NCI-H510A (cell line): ENCODE measurements at regions not wholly inside any gene's neighbourhood (a gene's known extent, or its start where the extent isn't known, plus 50 kb on each side); places are given as distances from the start of the nearest gene placed in this dataset.
"Not testable (repeated sequence)": the region's sequence is repeated elsewhere in the genome, so short reads cannot be mapped to it uniquely, and the experiment has no call there.

Experiments
- DNase-seq: peaks from one replicate; lab custom pipeline; 2025; lab: John Stamatoyannopoulos, UW

DNA sequence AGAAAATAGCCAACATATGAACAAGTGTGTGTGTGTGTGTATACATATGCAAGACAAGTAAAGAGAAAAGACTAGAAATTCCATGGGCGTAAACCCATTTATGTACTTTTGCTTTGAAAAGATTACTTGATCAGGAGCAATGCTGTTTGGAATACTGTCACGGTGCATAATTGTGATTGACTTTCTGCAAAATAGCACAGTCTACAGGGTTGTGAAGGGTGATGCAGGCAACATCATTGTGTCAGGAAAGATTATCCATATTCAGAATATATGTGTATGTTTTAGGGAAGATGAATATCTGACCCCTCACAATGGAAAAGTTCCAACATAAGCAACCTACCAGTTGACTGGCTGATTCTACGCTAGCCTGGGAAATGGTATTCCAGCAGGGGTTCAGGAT is 307.7 kb downstream of the JRKL start:
- DNase-seq: no peak

DNA sequence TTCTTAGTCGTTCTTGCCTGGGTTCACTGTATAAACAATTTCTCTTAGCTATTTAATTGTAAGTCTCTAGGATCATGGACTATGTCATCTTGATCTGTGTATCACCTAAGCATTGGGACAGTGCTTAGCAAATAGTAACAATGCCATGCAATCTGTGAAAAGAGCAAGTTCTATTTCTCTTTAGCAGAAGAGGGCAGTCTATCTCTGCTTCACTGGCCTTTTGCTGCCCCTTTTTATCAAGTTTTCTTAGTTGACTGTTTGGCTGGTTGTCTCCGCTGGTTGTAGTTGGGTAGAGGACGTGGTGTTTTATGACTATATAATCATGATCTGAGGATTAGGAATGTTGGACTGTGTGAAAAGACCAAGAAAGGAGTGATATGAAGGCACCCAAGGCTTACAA is 315.0 kb downstream of the JRKL start:
- no peak for DNase-seq

- DNase-seq: no peak
These were observed 316.9 kb downstream of the JRKL start for GRCh38 chr11:96706761-96707160.

DNA sequence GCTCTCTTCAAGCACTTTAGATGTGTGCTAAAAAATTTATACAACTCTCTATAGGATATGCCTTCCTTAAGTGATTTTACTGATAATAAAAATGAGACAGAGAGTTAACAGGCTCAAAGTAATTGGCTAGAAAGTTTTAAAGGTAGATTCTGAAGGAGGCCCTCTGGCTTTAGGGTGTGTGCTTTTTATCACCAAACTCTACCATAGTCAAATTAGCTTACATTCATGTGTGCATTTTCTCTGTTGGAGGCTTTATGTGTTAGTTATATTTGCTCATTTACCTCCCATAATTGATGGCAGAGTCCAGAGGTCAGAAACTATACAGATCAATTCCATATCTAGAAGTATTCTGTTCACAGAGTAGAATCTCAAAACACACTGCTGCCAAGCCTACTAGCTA is 317.5 kb downstream of the JRKL start:
- DNase-seq: no peak

- DNase-seq: no peak
These were observed 318.5 kb downstream of the JRKL start for GRCh38 chr11:96708219-96708878.

DNA sequence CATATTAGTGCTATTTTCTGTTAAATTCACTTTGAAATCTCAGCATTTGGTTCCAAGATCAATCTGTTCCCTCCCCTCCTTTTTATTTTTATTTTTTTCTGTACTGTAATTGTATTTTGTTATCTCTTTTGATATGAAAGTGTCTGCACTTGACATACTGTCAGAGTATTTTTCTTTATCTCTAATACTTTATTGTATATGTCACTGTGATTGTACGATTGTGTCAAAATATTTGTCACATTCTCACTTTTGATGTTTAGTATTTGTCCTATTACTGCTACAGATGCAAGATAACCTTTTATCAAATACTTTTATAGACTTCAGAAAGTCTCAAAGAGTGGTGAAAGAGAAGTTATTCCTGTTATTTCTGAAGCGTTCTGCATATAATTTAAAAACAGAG is 323.5 kb downstream of the JRKL start:
- DNase-seq: no peak

- no peak for DNase-seq
These were observed 324.9 kb downstream of the JRKL start for GRCh38 chr11:96714689-96715088.

DNA sequence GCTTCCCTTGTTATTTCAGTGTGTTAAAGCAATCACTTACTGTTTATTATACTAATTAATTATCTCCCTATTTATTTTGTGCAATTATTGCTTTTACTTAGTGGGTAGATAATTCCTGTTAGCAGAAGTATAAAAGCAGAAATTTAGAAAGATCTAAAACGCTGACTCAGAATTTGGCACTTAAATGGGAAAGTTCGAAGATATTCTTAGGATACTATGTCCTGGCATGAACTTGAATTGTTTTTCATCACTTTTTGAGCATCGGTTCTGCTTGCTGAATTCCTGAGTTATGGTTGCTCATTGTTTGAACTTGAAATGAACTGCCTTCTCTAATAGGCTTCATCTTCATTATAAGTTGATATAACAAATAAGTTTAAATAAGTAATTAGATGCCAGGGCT is 325.4 kb downstream of the JRKL start:
- no peak for DNase-seq

GRCh38 chr11:96736601-96737000 is 346.8 kb downstream of the JRKL start:
- DNase-seq: no peak

DNA sequence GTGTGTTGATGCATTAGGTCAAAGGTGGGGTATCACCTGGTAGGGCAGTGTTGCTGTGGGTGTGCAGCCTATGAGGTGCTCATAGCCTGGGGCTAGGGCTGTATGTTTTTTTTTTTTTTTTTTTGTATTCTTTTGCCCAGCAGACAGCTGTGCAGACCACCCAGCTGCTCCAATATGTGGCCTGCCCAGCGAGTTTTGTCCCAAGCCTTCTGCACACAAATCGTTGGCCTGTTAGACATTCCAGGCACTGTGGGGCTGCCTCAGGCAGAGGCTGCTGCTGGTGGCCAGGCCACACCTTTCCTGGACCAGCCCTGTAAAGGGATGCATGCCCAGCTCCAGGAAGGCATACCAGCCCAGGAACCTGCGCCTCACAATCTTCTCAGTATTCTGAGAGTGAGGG is 348.5 kb downstream of the JRKL start:
- no peak for DNase-seq

DNA sequence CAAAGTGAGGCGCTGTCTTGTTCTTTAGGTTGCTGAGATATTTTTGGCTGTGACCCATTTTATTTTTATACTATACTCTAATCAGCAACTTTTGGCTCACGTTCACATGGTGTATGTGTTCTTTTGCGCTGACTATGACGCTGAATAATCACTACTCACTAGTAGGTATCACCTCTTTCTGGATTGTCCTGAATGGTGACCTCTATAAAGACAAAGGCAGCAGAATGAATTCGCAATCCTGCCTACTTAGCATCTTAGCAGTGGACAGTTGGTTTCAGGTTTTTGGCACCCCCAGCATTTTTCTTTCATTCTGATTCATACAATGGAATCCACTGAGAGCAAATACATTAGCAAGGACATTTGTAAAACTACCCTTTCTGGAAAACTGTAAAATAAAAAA is 351.3 kb downstream of the JRKL start:
- no peak for DNase-seq

DNA sequence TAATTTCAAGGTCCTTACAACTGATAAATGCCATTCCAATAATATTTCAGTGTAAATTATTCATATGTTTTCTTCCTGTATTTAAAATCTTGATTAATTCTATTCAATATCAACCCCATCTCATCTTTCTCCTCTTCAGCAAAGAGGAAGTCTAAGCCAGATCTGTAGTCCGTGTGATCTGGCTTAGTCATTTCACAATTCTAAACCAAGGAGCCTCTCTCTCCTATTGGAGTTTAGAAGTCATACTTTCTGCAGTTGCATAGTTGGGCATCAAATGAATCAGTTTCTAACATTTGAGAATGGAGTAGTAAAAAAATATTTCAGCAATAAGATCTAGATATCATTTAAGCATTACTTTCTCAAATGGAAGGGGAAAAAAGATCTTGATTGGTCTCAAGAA is 354.9 kb downstream of the JRKL start:
- DNase-seq: no peak

DNA sequence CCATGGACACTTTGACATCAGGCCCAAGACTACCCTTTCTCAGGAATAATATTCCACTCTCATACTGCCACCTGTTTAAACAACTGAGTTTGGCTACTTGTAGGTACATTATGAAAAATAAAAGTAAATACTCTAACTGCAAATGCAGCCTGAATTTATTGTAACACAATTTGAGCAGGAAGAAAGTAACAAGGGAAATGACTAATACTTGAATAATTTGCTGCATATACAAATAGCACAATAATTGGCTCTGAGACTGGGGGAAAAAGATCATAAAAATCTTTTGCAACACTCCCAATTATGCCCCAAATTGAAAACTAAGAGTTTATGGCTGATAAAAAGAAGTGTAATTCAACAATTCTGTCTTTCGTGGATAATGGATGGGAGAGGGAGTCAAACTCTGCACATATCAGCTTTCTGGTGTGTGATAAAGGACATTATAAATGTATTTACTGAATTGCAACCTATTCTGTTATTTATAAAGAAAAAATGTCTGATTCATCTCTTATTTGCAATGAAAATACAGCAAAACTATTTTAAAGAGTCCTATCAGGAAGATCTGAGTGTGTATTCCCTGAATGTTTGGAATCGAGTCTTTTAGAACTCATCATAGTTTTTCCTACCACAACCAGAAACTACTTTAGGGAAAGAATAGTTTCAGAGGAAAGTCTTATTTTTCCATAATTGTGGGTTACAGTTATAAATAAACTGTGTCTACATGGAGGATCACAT is 359.0 kb downstream of the JRKL start:
- no peak for DNase-seq

DNA sequence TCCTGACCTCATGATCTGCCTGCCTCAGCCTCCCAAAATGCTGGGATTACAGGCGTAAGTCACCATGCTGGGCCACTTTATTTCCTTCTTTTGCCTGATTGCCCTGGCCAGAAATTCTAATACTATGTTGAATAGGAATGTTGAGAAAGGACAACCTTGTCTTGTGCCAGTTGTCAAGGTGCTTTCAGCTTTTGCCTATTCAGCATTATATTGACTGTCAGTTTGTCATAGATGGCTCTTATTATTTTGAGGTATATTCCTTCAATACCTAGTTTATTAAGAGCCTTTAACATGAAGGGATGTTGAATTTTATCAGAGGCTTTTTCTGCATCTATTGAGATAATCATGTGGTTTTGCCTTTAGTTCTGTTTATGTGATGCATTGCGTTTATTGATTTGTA is 362.0 kb downstream of the JRKL start:
- not testable (repeated sequence) for DNase-seq

DNA sequence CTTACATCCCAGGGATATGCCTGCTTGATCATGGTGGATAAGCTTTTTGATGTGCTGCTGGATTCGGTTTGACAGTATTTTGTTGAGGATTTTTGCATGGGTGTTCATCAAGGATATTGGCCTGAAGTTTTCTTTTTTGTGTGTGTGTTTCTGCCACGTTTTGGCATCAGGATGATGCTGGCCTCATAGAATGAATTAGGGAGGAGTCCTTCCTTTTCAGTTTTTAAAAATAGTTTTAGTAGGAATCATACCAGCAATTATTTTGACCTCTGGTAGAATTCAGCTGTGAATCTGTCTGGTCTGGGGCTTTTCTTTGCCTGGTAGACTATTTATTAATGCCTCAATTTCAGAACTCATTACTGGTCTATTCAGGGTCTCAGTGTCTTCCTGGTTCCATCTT is 362.4 kb downstream of the JRKL start:
- DNase-seq: no peak

- no peak for DNase-seq
These were observed 364.2 kb downstream of the JRKL start for GRCh38 chr11:96753997-96754396.

DNA sequence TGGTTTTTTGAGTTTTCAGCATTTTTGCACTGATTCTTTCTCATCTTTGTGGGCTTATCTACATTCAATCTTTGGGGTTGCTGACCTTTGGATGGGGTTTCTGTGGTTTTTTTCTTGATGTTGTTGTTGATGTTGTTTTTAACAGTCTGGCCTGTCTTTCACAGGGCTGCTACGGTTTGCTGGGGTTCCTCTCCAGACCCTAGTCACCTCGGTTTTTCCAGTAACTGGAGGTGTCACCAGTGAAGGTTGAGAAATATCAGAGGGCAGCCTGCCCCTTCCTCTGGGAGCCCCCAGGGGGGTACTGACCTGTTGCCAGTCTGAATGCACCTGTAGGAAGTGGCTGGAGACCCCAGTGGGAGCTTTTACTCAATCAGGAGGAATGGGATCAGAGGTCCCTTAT is 365.4 kb downstream of the JRKL start:
- DNase-seq: no peak

- no peak for DNase-seq
These were observed 365.9 kb downstream of the JRKL start for GRCh38 chr11:96755752-96756151.

GRCh38 chr11:96758957-96759356 is 369.1 kb downstream of the JRKL start:
- DNase-seq: no peak

GRCh38 chr11:96760306-96760705 is 370.5 kb downstream of the JRKL start:
- no peak for DNase-seq

DNA sequence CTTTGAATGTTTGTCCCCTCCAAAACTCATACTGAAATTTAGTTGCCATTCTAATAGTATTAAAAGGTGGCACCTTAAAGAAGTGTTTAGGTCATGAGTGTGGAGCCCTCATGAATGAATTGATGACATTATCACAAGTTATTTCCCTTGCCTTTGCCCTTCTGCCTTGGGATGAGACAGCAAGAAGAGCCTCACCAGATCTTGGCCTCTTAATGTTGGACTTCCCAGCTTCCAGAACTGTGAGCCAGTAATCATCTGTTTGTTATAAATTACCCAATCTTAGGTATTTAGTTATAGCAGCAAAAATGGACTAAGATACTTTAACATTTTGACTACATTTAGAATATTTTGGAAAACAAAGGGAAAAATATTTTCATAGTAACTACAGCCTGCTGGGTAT is 371.0 kb downstream of the JRKL start:
- DNase-seq: no peak

DNA sequence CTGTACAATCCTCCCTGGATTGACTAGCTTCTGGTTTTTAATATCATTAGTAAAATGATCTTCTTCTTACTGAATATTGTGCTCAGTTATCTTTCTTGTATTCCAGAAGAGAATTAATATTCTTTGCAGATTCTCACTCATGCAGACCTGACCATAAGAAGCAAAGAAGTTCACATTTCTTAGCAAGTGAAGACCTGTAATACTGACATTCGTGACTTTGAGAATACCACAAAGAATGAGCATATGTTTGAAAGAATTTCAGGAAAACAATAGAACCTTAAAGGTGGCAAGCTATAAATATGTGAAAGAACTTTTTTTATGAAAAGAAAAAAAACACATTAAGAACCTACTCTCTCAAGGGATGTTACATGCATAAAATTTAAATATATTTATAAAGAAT is 371.6 kb downstream of the JRKL start:
- DNase-seq: no peak

DNA sequence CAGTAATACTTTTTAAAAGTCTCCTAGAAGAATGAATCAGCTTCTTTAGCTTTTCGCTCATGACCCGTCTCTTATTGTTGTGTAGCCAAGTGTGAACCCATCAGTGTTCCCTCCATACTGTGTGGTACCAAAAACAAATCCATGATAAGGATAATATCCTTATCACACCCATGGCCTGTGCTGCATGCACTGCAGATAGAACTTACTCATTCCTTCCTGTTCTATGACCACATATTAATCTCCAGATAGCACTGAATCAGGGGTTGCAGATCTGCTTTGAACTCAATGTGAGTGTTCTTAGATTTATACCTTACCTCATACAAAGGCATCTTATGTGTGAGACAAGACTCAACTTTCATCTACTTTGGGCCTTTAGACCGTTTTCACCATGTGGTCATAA is 373.4 kb downstream of the JRKL start:
- no peak for DNase-seq

DNA sequence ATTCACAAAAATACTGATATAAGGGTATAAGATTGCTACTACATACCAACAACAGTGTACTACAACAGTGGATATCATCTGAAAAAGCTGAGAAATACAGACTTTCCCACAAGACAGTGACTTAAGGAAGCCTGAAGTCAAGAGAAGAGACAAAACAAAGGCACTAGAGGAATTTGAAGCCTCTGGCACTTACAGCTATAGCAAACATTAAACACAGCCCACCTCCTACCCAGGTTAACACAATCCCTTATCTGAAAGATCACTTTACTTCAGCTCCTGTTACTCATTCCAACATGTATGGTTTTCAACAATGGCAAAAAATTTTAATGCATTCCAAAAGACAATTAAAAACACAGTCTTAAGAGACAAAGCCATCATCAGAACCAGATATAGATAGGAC is 388.5 kb downstream of the JRKL start:
- DNase-seq: no peak
